K562 (cell line): ENCODE measurements at regions not wholly inside any gene's neighbourhood (a gene's known extent, or its start where the extent isn't known, plus 50 kb on each side); places are given as distances from the start of the nearest gene placed in this dataset.
A peak's percentile ranks its signal among the peaks of the same experiment; 100 is the strongest.

Experiments
- HDAC1 ChIP-seq, 2 experiments: fragments of 450-650 bp; IDR thresholded peaks; 2 replicates each; pipeline ENCODE4 v1.6.1; 2016 to 2017; ENCODE audit warnings: inconsistent platforms in 1 of 2, mild to moderate bottlenecking in 1 of 2, moderate library complexity in 1 of 2
- MCM2 ChIP-seq: fragments of 450-650 bp; IDR thresholded peaks from 2 replicates; pipeline ENCODE4 v1.6.1; 2017; ENCODE audit warnings: low read depth, mild to moderate bottlenecking
- MTF1 ChIP-seq: fragments of 250-450 bp; sonication (Bioruptor Pico); IDR thresholded peaks from 2 replicates; pipeline ENCODE4 v1.9.0; 2021; ENCODE audit warnings: moderate library complexity, mild to moderate bottlenecking, inconsistent platforms, borderline replicate concordance
- NFXL1 ChIP-seq: fragments of 450-650 bp; formaldehyde crosslinking; IDR thresholded peaks from 2 replicates; pipeline ENCODE4 v1.4.0; 2021; ENCODE audit warnings: mild to moderate bottlenecking
- PCBP1 ChIP-seq: fragments of 200-400 bp; formaldehyde crosslinking; IDR thresholded peaks from 2 replicates; pipeline ENCODE4 v1.6.1; 2018; ENCODE audit warnings: mild to moderate bottlenecking, low read depth, low read length; ENCODE audit not compliant: poor library complexity, severe bottlenecking
- PHB2 ChIP-seq: fragments of 450-650 bp; IDR thresholded peaks from 2 replicates; pipeline ENCODE4 v1.6.1; 2017; ENCODE audit warnings: low read depth
- RBFOX2 ChIP-seq: fragments of 200-400 bp; formaldehyde crosslinking; IDR thresholded peaks from 2 replicates; pipeline ENCODE4 v1.6.1; 2017; ENCODE audit warnings: low read depth, mild to moderate bottlenecking, low read length, moderate library complexity
- SIN3B ChIP-seq: fragments of 450-650 bp; IDR thresholded peaks from 2 replicates; pipeline ENCODE4 v1.6.1; 2017; ENCODE audit warnings: low read depth, mild to moderate bottlenecking, moderate library complexity
- SMARCC2 ChIP-seq: fragments of 450-650 bp; IDR thresholded peaks from 2 replicates; pipeline ENCODE4 v1.6.1; 2017; ENCODE audit warnings: antibody characterized with exemption, moderate library complexity, mild to moderate bottlenecking, low read depth
- ZFX ChIP-seq: sonication (generic); formaldehyde crosslinking; IDR thresholded peaks from 2 replicates; pipeline ENCODE4 v1.8.0; 2022; ENCODE audit warnings: mild to moderate bottlenecking, missing genetic modification reagents, moderate library complexity
- ZNF23 ChIP-seq: fragments of 250-450 bp; sonication (Bioruptor Pico); IDR thresholded peaks from 2 replicates; pipeline ENCODE4 v1.4.0; 2020; ENCODE audit warnings: mild to moderate bottlenecking
- ZNF311 ChIP-seq: fragments of 250-450 bp; sonication (Bioruptor Pico); IDR thresholded peaks from 2 replicates; pipeline ENCODE4 v1.4.0; 2020; ENCODE audit warnings: mild to moderate bottlenecking, moderate library complexity
- ZNF586 ChIP-seq: fragments of 450-650 bp; formaldehyde crosslinking; conservative IDR thresholded peaks from 2 replicates; pipeline ENCODE4 v1.4.0; 2020; ENCODE audit warnings: mild to moderate bottlenecking, moderate library complexity
- TF ChIP-seq, protein P1 (sequence below): fragments of 250-450 bp; sonication (Bioruptor Pico); IDR thresholded peaks from 2 replicates; pipeline ENCODE4 v1.5.0; 2020; ENCODE audit warnings: mild to moderate bottlenecking, borderline replicate concordance
- TF ChIP-seq, protein P2 (sequence below): sonication (generic); formaldehyde crosslinking; IDR thresholded peaks from 2 replicates; pipeline ENCODE4 v1.8.1; 2022; ENCODE audit warnings: missing genetic modification reagents
- TF ChIP-seq, protein P3 (sequence below), 3 experiments: fragments of 200-800 bp in 1 of 3; fragments of 250-450 bp in 1 of 3; fragments of 450-650 bp in 1 of 3; sonication (Bioruptor Pico) in 1 of 3; sonication (Bioruptor generic) in 1 of 3; formaldehyde crosslinking in 1 of 3; IDR thresholded peaks; 2 replicates each; pipeline versions ENCODE4 v1.6.1 to v1.8.0; 2016 to 2022; ENCODE audit warnings: mild to moderate bottlenecking in 2 of 3, missing genetic modification characterization in 2 of 3, missing compliant biosample characterization in 1 of 3, moderate library complexity in 1 of 3
- TF ChIP-seq, protein P4 (sequence below): fragments of 250-450 bp; sonication (Bioruptor Pico); IDR thresholded peaks from 2 replicates; pipeline ENCODE4 v1.4.0; 2020; ENCODE audit warnings: mild to moderate bottlenecking, moderate library complexity

GRCh38 chr5:154653764-154654485, 101.3 kb upstream of the LARP1 start (continued):
- TF ChIP-seq, protein P1, sequence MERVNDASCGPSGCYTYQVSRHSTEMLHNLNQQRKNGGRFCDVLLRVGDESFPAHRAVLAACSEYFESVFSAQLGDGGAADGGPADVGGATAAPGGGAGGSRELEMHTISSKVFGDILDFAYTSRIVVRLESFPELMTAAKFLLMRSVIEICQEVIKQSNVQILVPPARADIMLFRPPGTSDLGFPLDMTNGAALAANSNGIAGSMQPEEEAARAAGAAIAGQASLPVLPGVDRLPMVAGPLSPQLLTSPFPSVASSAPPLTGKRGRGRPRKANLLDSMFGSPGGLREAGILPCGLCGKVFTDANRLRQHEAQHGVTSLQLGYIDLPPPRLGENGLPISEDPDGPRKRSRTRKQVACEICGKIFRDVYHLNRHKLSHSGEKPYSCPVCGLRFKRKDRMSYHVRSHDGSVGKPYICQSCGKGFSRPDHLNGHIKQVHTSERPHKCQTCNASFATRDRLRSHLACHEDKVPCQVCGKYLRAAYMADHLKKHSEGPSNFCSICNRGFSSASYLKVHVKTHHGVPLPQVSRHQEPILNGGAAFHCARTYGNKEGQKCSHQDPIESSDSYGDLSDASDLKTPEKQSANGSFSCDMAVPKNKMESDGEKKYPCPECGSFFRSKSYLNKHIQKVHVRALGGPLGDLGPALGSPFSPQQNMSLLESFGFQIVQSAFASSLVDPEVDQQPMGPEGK (CRISPR knock-in tag), result peak; percentile 86; the same call in 1 of the 2 replicates
- TF ChIP-seq, protein P2, sequence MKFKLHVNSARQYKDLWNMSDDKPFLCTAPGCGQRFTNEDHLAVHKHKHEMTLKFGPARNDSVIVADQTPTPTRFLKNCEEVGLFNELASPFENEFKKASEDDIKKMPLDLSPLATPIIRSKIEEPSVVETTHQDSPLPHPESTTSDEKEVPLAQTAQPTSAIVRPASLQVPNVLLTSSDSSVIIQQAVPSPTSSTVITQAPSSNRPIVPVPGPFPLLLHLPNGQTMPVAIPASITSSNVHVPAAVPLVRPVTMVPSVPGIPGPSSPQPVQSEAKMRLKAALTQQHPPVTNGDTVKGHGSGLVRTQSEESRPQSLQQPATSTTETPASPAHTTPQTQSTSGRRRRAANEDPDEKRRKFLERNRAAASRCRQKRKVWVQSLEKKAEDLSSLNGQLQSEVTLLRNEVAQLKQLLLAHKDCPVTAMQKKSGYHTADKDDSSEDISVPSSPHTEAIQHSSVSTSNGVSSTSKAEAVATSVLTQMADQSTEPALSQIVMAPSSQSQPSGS, result no peak
- TF ChIP-seq PHB2, result peak; percentile 100
- TF ChIP-seq PCBP1, result peak; percentile 85
- TF ChIP-seq ZNF586, result peak; percentile 73; the same call in 1 of the 2 replicates
- peak; percentile 100 for TF ChIP-seq SMARCC2
- peak; percentile 74; the same call in 1 of the 2 replicates for TF ChIP-seq MTF1 (CRISPR knock-in tag)
- peak; percentile 52 to 94; a peak in 3 of 4 replicates for TF ChIP-seq HDAC1 (IDR thresholded peaks at IDR 0.05)
- peak; percentile 98 for TF ChIP-seq ZNF311 (CRISPR knock-in tag)
- TF ChIP-seq ZNF23, result peak; percentile 90
- TF ChIP-seq, protein P3, sequence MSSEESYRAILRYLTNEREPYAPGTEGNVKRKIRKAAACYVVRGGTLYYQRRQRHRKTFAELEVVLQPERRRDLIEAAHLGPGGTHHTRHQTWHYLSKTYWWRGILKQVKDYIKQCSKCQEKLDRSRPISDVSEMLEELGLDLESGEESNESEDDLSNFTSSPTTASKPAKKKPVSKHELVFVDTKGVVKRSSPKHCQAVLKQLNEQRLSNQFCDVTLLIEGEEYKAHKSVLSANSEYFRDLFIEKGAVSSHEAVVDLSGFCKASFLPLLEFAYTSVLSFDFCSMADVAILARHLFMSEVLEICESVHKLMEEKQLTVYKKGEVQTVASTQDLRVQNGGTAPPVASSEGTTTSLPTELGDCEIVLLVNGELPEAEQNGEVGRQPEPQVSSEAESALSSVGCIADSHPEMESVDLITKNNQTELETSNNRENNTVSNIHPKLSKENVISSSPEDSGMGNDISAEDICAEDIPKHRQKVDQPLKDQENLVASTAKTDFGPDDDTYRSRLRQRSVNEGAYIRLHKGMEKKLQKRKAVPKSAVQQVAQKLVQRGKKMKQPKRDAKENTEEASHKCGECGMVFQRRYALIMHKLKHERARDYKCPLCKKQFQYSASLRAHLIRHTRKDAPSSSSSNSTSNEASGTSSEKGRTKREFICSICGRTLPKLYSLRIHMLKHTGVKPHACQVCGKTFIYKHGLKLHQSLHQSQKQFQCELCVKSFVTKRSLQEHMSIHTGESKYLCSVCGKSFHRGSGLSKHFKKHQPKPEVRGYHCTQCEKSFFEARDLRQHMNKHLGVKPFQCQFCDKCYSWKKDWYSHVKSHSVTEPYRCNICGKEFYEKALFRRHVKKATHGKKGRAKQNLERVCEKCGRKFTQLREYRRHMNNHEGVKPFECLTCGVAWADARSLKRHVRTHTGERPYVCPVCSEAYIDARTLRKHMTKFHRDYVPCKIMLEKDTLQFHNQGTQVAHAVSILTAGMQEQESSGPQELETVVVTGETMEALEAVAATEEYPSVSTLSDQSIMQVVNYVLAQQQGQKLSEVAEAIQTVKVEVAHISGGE (CRISPR knock-in tag; IDR thresholded peaks at IDR 0.05), result peak in 2 of 3 experiments; percentile 36 to 94; a peak in 2 of 6 replicates
- TF ChIP-seq ZFX, result peak; percentile 72
- no peak for TF ChIP-seq MCM2
- TF ChIP-seq SIN3B, result peak; percentile 45; the same call in 1 of the 2 replicates
- peak; percentile 57 for TF ChIP-seq RBFOX2
- TF ChIP-seq, protein P4, sequence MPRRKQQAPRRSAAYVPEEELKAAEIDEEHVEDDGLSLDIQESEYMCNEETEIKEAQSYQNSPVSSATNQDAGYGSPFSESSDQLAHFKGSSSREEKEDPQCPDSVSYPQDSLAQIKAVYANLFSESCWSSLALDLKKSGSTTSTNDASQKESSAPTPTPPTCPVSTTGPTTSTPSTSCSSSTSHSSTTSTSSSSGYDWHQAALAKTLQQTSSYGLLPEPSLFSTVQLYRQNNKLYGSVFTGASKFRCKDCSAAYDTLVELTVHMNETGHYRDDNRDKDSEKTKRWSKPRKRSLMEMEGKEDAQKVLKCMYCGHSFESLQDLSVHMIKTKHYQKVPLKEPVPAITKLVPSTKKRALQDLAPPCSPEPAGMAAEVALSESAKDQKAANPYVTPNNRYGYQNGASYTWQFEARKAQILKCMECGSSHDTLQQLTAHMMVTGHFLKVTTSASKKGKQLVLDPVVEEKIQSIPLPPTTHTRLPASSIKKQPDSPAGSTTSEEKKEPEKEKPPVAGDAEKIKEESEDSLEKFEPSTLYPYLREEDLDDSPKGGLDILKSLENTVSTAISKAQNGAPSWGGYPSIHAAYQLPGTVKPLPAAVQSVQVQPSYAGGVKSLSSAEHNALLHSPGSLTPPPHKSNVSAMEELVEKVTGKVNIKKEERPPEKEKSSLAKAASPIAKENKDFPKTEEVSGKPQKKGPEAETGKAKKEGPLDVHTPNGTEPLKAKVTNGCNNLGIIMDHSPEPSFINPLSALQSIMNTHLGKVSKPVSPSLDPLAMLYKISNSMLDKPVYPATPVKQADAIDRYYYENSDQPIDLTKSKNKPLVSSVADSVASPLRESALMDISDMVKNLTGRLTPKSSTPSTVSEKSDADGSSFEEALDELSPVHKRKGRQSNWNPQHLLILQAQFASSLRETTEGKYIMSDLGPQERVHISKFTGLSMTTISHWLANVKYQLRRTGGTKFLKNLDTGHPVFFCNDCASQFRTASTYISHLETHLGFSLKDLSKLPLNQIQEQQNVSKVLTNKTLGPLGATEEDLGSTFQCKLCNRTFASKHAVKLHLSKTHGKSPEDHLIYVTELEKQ (CRISPR knock-in tag), result peak; percentile 88
- peak; percentile 91 for TF ChIP-seq NFXL1 (CRISPR knock-in tag)
